Large intestine (tissue), 3 donors: ENCODE measurements at regions not wholly inside any gene's neighbourhood (a gene's known extent, or its start where the extent isn't known, plus 50 kb on each side); places are given as distances from the start of the nearest gene placed in this dataset.

Experiments
- DNase-seq, 2 donors: peaks; one replicate each; pipeline versions ENCODE4 v3.0.0 to v3.0.0-alpha.2; 2013
- H3K27ac ChIP-seq: one replicate; pipeline ENCODE4 v1.5.1; 2013; ENCODE audit warnings: low read length
- H3K27me3 ChIP-seq: 2 replicates; pipeline ENCODE4 v1.6.1; 2013; ENCODE audit warnings: low read length; ENCODE audit not compliant: control insufficient read depth, insufficient read depth
- H3K36me3 ChIP-seq: 2 replicates; pipeline ENCODE4 v1.6.1; 2013; ENCODE audit warnings: low read length; ENCODE audit not compliant: control insufficient read depth, insufficient read depth
- H3K4me1 ChIP-seq: one replicate; pipeline ENCODE4 v1.6.1; 2013; ENCODE audit warnings: low read length; ENCODE audit not compliant: control insufficient read depth, insufficient read depth
- H3K4me3 ChIP-seq: one replicate; pipeline ENCODE4 v1.5.1; 2013; ENCODE audit warnings: low read length
- H3K9me3 ChIP-seq: one replicate; pipeline ENCODE4 v1.6.1; 2013; ENCODE audit warnings: mild to moderate bottlenecking, low read depth, low read length, moderate library complexity; ENCODE audit not compliant: control insufficient read depth
- WGBS: methylation state at CpG from one replicate; pipeline ENCODE4 v1.1.5; 2013; ENCODE audit warnings: low lambda C conversion rate; ENCODE audit not compliant: insufficient coverage; 5-methylcytosine and 5-hydroxymethylcytosine counted together

GRCh38 chr13:90403330-90404082 lies 944.0 kb upstream of the MIR17HG start:
- no CpG with 5 or more reads among the region's 14 CpGs for WGBS
- no peaks in the 10 kb centered on the region for H3K9me3 ChIP-seq

GRCh38 chr13:90405301-90405700 lies 942.2 kb upstream of the MIR17HG start:
- WGBS = 78% methylated on average over 1 of the region's 1 CpG
- Histone ChIP-seq H3K27me3 (no peaks in the 10 kb centered on the region), H3K9me3 (no peaks in the 10 kb centered on the region), H3K4me1 (no peaks in the 10 kb centered on the region), H3K36me3 (no peaks in the 10 kb centered on the region), H3K27ac (no peak overlapping the region), H3K4me3 (no peak overlapping the region)
- no peak for DNase-seq

More at GRCh38 chr13:90403330-90404082, 944.0 kb upstream of the MIR17HG start:
- DNase-seq = no peak
- Histone ChIP-seq H3K4me1 (no peaks in the 10 kb centered on the region), H3K36me3 (no peaks in the 10 kb centered on the region), H3K27me3 (no peaks in the 10 kb centered on the region), H3K27ac (no peak overlapping the region), H3K4me3 (no peak overlapping the region)

GRCh38 chr13:90412980-90413379 lies 934.5 kb upstream of the MIR17HG start:
- WGBS = 94% methylated on average over 2 of the region's 2 CpGs
- H3K36me3 ChIP-seq = no peaks in the 10 kb centered on the region
- H3K27ac ChIP-seq = no peak overlapping the region
- H3K4me1 ChIP-seq = no peaks in the 10 kb centered on the region
- H3K27me3 ChIP-seq = no peaks in the 10 kb centered on the region
- no peak overlapping the region for H3K4me3 ChIP-seq
- H3K9me3 ChIP-seq = no peaks in the 10 kb centered on the region
- no peak for DNase-seq

- H3K36me3 ChIP-seq = no peaks in the 10 kb centered on the region
- H3K9me3 ChIP-seq = no peaks in the 10 kb centered on the region
- WGBS = no CpG with 5 or more reads among the region's 1 CpG
- DNase-seq = no peak
- no peak overlapping the region for H3K27ac ChIP-seq
- no peaks in the 10 kb centered on the region for H3K4me1 ChIP-seq
- no peak overlapping the region for H3K4me3 ChIP-seq
- no peaks in the 10 kb centered on the region for H3K27me3 ChIP-seq
These were observed 933.9 kb upstream of the MIR17HG start for GRCh38 chr13:90413548-90413947.

- Histone ChIP-seq H3K36me3 (no peaks in the 10 kb centered on the region), H3K27ac (no peak overlapping the region), H3K4me1 (no peaks in the 10 kb centered on the region), H3K9me3 (no peaks in the 10 kb centered on the region), H3K27me3 (no peaks in the 10 kb centered on the region), H3K4me3 (no peak overlapping the region)
- DNase-seq = no peak
- 100% methylated on average over 1 of the region's 3 CpGs for WGBS
These were observed 932.5 kb upstream of the MIR17HG start for GRCh38 chr13:90414691-90415596.

GRCh38 chr13:90415902-90416301 lies 931.6 kb upstream of the MIR17HG start:
- Histone ChIP-seq H3K27ac (no peak overlapping the region), H3K36me3 (no peaks in the 10 kb centered on the region), H3K4me3 (no peak overlapping the region), H3K27me3 (no peaks in the 10 kb centered on the region), H3K9me3 (no peaks in the 10 kb centered on the region), H3K4me1 (no peaks in the 10 kb centered on the region)
- no peak for DNase-seq
- WGBS = 50% methylated on average over 1 of the region's 3 CpGs

GRCh38 chr13:90416519-90416918 lies 931.0 kb upstream of the MIR17HG start:
- H3K9me3 ChIP-seq = no peaks in the 10 kb centered on the region
- no peaks in the 10 kb centered on the region for H3K36me3 ChIP-seq
- H3K27ac ChIP-seq = no peak overlapping the region
- no peaks in the 10 kb centered on the region for H3K27me3 ChIP-seq
- 63% methylated on average over 1 of the region's 5 CpGs for WGBS
- H3K4me1 ChIP-seq = no peaks in the 10 kb centered on the region
- H3K4me3 ChIP-seq = no peak overlapping the region
- DNase-seq = no peak

GRCh38 chr13:90416938-90417337 lies 930.5 kb upstream of the MIR17HG start:
- Histone ChIP-seq H3K4me3 (no peak overlapping the region), H3K9me3 (no peaks in the 10 kb centered on the region), H3K27ac (no peak overlapping the region), H3K36me3 (no peaks in the 10 kb centered on the region), H3K4me1 (no peaks in the 10 kb centered on the region), H3K27me3 (no peaks in the 10 kb centered on the region)
- WGBS = no CpG with 5 or more reads among the region's 1 CpG
- DNase-seq = no peak

- H3K27ac ChIP-seq = no peak overlapping the region
- H3K4me1 ChIP-seq = no peaks in the 10 kb centered on the region
- no peak overlapping the region for H3K4me3 ChIP-seq
- no peaks in the 10 kb centered on the region for H3K27me3 ChIP-seq
- DNase-seq = no peak
- WGBS = no CpG with 5 or more reads among the region's 2 CpGs
- H3K9me3 ChIP-seq = no peaks in the 10 kb centered on the region
- no peaks in the 10 kb centered on the region for H3K36me3 ChIP-seq
These were observed 926.8 kb upstream of the MIR17HG start for GRCh38 chr13:90420683-90421082.

- no peaks in the 10 kb centered on the region for H3K36me3 ChIP-seq
- H3K4me1 ChIP-seq = no peaks in the 10 kb centered on the region
- no peak for DNase-seq
- H3K4me3 ChIP-seq = no peak overlapping the region
- WGBS = no CpG with 5 or more reads among the region's 8 CpGs
- no peaks in the 10 kb centered on the region for H3K27me3 ChIP-seq
- H3K9me3 ChIP-seq = no peaks in the 10 kb centered on the region
- H3K27ac ChIP-seq = no peak overlapping the region
These were observed 919.9 kb upstream of the MIR17HG start for GRCh38 chr13:90427322-90428272.
